ENCODE measurements at regions not wholly inside any gene's neighbourhood (a gene's known extent, or its start where the extent isn't known, plus 50 kb on each side); places are given as distances from the start of the nearest gene placed in this dataset.

- H3K9me3 ChIP-seq (ENCODE audit: low read length): no peaks in the 10 kb centered on the region
- BruUV-seq (replicated peaks): no TSS peak
- peaks cover 81% of the 10 kb centered on the region for H3K36me3 ChIP-seq (ENCODE audit: insufficient read depth, low read length)
- H4K20me1 ChIP-seq (ENCODE audit: insufficient read depth, low read length): no peaks in the 10 kb centered on the region
- POLR2A ChIA-PET: no interaction called here
- no peak overlapping the region for H3K4me2 ChIP-seq (ENCODE audit: low read length)
- intact Hi-C loops (cut with micrococcal nuclease; ENCODE audit: unreplicated experiment): loop anchor here (10.0 kb wide), 1 partner anchor 59 kb away; no protein-coding TSS in a partner anchor
- TF ChIP-seq CTCF (conservative IDR thresholded peaks at IDR 0.05; ENCODE audit: low read length): no peak
- TF ChIP-seq EZH2phosphoT487 (IDR thresholded peaks at IDR 0.05; ENCODE audit: borderline replicate concordance, low read depth, low read length): no peak
- no peak overlapping the region for H3K4me3 ChIP-seq (ENCODE audit: low read depth, low read length, poor library complexity, severe bottlenecking)
- no peaks in the 10 kb centered on the region for H3K79me2 ChIP-seq (ENCODE audit: insufficient read depth, low read depth, low read length)
- H3K4me1 ChIP-seq (ENCODE audit: insufficient read depth, low read length, poor library complexity, severe bottlenecking): no peaks in the 10 kb centered on the region
- no peaks in the 10 kb centered on the region for H3K9me2 ChIP-seq (ENCODE audit: insufficient read depth, low read length)
- H3K27ac ChIP-seq (ENCODE audit: low read depth, low read length, poor library complexity, severe bottlenecking): no peak overlapping the region
- CTCF ChIA-PET (ENCODE audit: unreplicated experiment): no interaction called here
- no peak overlapping the region for H2AFZ ChIP-seq (ENCODE audit: low read length)
- DNase-seq (ENCODE audit: low spot score): no peak
Measured at GRCh38 chr11:33613404-33613803, 87.2 kb downstream of the C11orf91 start.

DNA sequence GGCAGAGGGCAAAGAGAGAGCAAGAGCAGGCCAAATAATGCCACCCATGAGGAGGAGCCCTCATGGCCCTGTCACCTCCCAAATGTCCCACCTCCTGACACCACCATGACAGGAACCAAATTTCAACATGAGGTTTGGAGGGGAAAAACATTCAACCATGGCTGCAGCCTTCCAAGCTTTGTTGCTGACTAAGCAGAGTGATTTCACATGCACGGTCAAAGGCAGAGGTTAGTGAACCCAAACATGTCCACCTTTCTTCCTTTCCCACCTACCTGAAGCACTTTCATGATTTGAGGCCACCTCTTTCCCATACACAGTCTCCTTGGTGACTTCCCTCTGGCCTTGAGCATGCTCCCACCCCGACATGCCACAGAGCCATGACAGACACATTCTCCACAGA, 89.7 kb downstream of the C11orf91 start:
- Histone ChIP-seq H3K27ac (ENCODE audit: low read depth, low read length, poor library complexity, severe bottlenecking) (no peak overlapping the region), H3K4me3 (ENCODE audit: low read depth, low read length, poor library complexity, severe bottlenecking) (no peak overlapping the region), H3K9me2 (ENCODE audit: insufficient read depth, low read length) (no peaks in the 10 kb centered on the region), H3K36me3 (ENCODE audit: insufficient read depth, low read length) (peaks cover 89% of the 10 kb centered on the region), H3K79me2 (ENCODE audit: insufficient read depth, low read depth, low read length) (no peaks in the 10 kb centered on the region), H3K4me2 (ENCODE audit: low read length) (no peak overlapping the region), H3K9me3 (ENCODE audit: low read length) (no peaks in the 10 kb centered on the region), H3K4me1 (ENCODE audit: insufficient read depth, low read length, poor library complexity, severe bottlenecking) (no peaks in the 10 kb centered on the region), H2AFZ (ENCODE audit: low read length) (no peak overlapping the region), H4K20me1 (ENCODE audit: insufficient read depth, low read length) (no peaks in the 10 kb centered on the region)
- no TSS peak for BruUV-seq (replicated peaks)
- intact Hi-C loops (cut with micrococcal nuclease; ENCODE audit: unreplicated experiment): loop anchor here (10.0 kb wide), 1 partner anchor 56 kb away; no protein-coding TSS in a partner anchor
- TF ChIP-seq EZH2phosphoT487 (IDR thresholded peaks at IDR 0.05; ENCODE audit: borderline replicate concordance, low read depth, low read length) (no peak), CTCF (conservative IDR thresholded peaks at IDR 0.05; ENCODE audit: low read length) (no peak)
- DNase-seq (ENCODE audit: low spot score): no peak
- POLR2A ChIA-PET: interaction anchor here (0.5 kb wide), 1 partner anchor 332 kb away, joined by 6 read pairs; no protein-coding TSS in a partner anchor
- CTCF ChIA-PET (ENCODE audit: unreplicated experiment): no interaction called here

GRCh38 chr11:33608386-33608785, 92.2 kb downstream of the C11orf91 start:
- BruUV-seq (replicated peaks): no TSS peak
- no peaks in the 10 kb centered on the region for H3K4me1 ChIP-seq (ENCODE audit: insufficient read depth, low read length, poor library complexity, severe bottlenecking)
- H3K4me2 ChIP-seq (ENCODE audit: low read length): no peak overlapping the region
- peaks cover 87% of the 10 kb centered on the region for H3K36me3 ChIP-seq (ENCODE audit: insufficient read depth, low read length)
- no peak overlapping the region for H3K4me3 ChIP-seq (ENCODE audit: low read depth, low read length, poor library complexity, severe bottlenecking)
- intact Hi-C loops (cut with micrococcal nuclease; ENCODE audit: unreplicated experiment): no loop called here
- H2AFZ ChIP-seq (ENCODE audit: low read length): no peak overlapping the region
- POLR2A ChIA-PET: no interaction called here
- H3K9me3 ChIP-seq (ENCODE audit: low read length): no peaks in the 10 kb centered on the region
- no peak for DNase-seq (ENCODE audit: low spot score)
- no peaks in the 10 kb centered on the region for H3K79me2 ChIP-seq (ENCODE audit: insufficient read depth, low read depth, low read length)
- CTCF ChIA-PET (ENCODE audit: unreplicated experiment): no interaction called here
- no peaks in the 10 kb centered on the region for H3K9me2 ChIP-seq (ENCODE audit: insufficient read depth, low read length)
- TF ChIP-seq EZH2phosphoT487 (IDR thresholded peaks at IDR 0.05; ENCODE audit: borderline replicate concordance, low read depth, low read length) (no peak), CTCF (conservative IDR thresholded peaks at IDR 0.05; ENCODE audit: low read length) (no peak)
- H3K27ac ChIP-seq (ENCODE audit: low read depth, low read length, poor library complexity, severe bottlenecking): no peak overlapping the region
- no peaks in the 10 kb centered on the region for H4K20me1 ChIP-seq (ENCODE audit: insufficient read depth, low read length)

Data from OCI-LY7 (cell line).